ENCODE measurements at regions not wholly inside any gene's neighbourhood (a gene's known extent, or its start where the extent isn't known, plus 50 kb on each side); places are given as distances from the start of the nearest gene placed in this dataset.

DNA sequence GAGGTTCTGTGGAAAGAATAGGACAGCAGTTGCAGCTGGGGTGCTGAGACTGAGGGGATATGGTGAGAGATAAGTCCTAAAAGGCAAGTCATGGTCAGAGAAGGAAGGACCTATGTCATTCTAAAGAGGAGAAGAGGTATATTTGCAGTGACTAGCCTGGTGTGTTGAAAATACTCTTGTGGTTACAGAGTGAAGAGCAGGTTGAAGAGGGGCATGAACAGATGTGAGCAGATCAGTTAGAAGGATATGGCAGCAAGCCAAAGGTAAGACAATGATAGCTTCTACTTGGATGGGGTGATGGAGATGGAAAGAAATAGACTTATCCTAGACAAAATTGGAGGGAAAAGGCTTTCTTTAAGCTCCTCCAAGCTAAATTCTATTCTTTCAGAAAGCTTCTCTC lies 469.8 kb upstream of the CPEB2 start:
- TF ChIP-seq, protein P1, sequence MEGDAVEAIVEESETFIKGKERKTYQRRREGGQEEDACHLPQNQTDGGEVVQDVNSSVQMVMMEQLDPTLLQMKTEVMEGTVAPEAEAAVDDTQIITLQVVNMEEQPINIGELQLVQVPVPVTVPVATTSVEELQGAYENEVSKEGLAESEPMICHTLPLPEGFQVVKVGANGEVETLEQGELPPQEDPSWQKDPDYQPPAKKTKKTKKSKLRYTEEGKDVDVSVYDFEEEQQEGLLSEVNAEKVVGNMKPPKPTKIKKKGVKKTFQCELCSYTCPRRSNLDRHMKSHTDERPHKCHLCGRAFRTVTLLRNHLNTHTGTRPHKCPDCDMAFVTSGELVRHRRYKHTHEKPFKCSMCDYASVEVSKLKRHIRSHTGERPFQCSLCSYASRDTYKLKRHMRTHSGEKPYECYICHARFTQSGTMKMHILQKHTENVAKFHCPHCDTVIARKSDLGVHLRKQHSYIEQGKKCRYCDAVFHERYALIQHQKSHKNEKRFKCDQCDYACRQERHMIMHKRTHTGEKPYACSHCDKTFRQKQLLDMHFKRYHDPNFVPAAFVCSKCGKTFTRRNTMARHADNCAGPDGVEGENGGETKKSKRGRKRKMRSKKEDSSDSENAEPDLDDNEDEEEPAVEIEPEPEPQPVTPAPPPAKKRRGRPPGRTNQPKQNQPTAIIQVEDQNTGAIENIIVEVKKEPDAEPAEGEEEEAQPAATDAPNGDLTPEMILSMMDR (IDR thresholded peaks at IDR 0.05; ENCODE audit: borderline replicate concordance, insufficient read depth, low read depth, low read length) = no peak
- H3K4me3 ChIP-seq (ENCODE audit: low read depth, low read length) = no peak overlapping the region

DNA sequence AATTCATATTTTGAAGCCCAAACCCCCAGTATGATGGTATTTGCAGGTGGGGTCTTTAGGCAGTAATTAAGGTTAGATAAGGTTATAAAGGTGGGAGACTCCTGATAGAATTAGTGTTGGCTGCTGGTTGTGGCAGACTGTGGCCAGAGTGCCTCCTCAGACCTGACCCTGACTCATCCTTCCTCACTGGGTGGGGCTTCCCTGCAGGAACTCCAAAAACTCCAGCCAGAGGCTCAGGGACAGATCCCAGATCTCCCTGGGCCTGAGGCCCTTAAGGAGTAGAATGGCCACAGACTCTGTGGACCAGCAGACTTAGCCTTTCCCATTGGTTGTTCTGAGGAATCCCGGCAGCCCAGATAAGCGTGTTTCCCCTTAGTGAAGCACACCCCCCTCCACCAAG lies 463.0 kb upstream of the CPEB2 start:
- TF ChIP-seq, protein P1 (IDR thresholded peaks at IDR 0.05; ENCODE audit: borderline replicate concordance, insufficient read depth, low read depth, low read length) = no peak
- no peak overlapping the region for H3K4me3 ChIP-seq (ENCODE audit: low read depth, low read length)

DNA sequence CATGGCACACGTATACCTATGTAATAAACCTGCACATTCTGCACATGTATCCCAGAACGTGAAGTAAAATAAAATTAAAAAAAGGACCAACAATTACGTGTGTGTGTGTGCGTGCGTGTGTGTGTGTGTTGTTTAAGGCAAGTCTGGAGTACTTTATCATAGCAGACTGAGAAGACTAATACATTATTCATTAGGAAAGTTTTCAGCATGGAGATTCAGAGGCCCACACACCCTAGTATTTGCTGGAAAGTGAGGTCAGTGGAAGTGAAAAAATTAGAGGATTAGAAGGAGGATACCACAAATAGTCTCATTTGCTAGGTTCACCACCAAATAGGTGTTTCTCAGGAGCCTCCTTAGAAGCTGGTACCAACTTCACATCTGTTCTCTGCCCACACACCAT lies 457.1 kb upstream of the CPEB2 start:
- TF ChIP-seq, protein P1 (IDR thresholded peaks at IDR 0.05; ENCODE audit: borderline replicate concordance, insufficient read depth, low read depth, low read length) = no peak
- no peak overlapping the region for H3K4me3 ChIP-seq (ENCODE audit: low read depth, low read length)

DNA sequence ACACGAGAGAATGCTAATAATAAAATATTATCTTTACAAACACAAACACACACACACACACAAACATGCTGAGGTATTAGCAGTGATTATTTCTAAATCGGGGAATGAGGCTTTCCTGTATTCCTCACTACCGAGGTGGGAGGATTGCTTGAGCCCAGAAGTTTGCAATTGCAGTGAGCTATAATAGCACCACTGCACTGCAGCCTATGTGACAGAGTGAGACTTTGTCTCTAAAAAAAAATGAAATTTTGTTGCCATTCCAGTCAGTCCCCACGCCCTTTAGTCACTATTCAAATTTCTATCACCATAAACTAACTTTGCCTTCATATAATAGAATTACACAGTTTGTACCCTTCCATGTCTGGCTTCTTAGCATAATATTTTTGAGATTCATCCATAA lies 456.5 kb upstream of the CPEB2 start:
- TF ChIP-seq, protein P1 (IDR thresholded peaks at IDR 0.05; ENCODE audit: borderline replicate concordance, insufficient read depth, low read depth, low read length) = no peak
- no peak overlapping the region for H3K4me3 ChIP-seq (ENCODE audit: low read depth, low read length)

DNA sequence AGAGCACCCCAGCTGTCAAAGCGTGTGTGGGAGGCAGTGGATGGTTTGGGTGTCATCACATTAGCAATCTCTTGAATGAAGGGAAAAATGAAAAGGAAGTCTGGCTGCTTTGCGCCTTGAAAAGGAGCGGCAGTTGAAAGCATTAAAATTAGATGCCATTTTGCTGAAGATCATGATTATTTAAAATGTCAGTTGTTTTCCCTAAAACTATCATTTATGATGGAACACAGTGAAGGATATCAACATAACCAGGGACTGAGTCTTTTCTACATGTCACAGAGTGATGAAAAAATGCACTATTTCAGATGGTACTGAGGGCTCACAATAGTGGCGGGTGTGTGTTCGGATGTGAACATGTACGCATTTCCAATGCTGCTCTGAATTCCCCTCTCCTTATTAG lies 450.2 kb upstream of the CPEB2 start:
- TF ChIP-seq, protein P1 (IDR thresholded peaks at IDR 0.05; ENCODE audit: borderline replicate concordance, insufficient read depth, low read depth, low read length) = no peak
- H3K4me3 ChIP-seq (ENCODE audit: low read depth, low read length) = no peak overlapping the region

DNA sequence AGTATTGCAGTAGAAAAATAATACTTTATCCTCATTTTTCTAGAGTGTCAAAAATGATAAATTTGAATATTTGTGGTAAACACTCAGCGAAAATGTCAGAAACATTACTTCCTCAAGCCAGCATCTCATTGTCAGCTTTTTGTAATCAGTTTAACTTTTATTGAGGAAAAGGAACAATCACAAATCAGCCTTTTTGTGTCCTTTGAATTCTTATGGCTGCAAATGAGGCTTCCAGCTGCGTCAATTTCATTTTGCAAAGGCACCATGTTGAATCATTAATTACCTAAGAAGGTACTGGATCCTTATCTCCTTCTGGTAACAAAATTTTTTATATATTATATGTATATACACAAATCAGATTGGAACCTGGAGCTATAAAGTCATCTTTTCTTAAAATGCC lies 442.6 kb upstream of the CPEB2 start:
- TF ChIP-seq, protein P1 (IDR thresholded peaks at IDR 0.05; ENCODE audit: borderline replicate concordance, insufficient read depth, low read depth, low read length) = no peak

DNA sequence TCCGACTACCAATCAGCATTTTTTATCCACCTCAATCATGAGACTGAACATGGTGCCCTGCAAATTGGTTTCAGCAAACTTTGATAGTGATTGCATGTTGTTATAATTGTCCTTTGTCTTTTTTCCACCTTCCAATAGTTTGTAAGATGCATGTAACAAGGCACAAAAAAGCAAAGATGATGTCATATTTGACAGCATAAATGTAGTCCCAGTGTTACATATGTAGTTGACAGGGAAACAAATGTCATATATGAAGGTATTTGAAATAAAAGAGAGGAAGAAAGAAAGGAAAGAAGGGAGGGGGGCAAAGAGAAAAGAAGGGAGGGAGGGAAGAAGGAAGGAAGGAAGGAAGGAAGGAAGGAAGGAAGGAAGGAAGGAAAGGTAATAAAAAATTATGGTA lies 441.7 kb upstream of the CPEB2 start:
- H3K4me3 ChIP-seq (ENCODE audit: low read depth, low read length) = no peak overlapping the region

More for the DNA sequence above, 442.6 kb upstream of the CPEB2 start:
- no peak overlapping the region for H3K4me3 ChIP-seq (ENCODE audit: low read depth, low read length)

More for the DNA sequence above, 441.7 kb upstream of the CPEB2 start:
- TF ChIP-seq, protein P1 (IDR thresholded peaks at IDR 0.05; ENCODE audit: borderline replicate concordance, insufficient read depth, low read depth, low read length) = no peak

Data from GM12875 (cell line).